CD4-positive, alpha-beta T cell treated with Interleukin-2 at 100 ng/mL for 4 hours (primary cell): ENCODE measurements at regions not wholly inside any gene's neighbourhood (a gene's known extent, or its start where the extent isn't known, plus 50 kb on each side); places are given as distances from the start of the nearest gene placed in this dataset.
"Not testable (repeated sequence)": the region's sequence is repeated elsewhere in the genome, so short reads cannot be mapped to it uniquely, and the experiment has no call there.

ENCODE experiments used
- DNase-seq: peaks from one replicate; pipeline ENCODE4 v3.0.0-alpha.2; 2020; ENCODE audit warnings: low spot score

DNA sequence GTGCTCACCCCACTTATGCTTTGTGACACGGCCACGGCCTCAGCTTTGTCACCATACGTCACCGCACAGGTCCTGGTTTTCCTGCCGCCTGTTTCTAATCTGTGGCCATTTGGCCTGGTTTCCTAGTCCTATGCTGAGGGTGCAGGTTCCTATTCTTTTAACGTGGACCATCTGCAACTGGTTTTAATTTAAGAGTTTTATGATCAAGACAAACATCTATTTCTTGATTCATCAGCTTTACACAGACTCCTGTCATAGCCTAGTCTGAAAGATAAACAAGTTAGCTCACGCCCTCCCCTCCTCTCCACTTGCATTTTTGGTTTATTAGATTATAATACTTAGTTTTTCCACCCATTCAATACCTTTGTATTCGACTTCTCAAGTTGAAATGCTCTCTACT is 97.5 kb upstream of the RPS6KA2 start:
- no peak for DNase-seq

DNA sequence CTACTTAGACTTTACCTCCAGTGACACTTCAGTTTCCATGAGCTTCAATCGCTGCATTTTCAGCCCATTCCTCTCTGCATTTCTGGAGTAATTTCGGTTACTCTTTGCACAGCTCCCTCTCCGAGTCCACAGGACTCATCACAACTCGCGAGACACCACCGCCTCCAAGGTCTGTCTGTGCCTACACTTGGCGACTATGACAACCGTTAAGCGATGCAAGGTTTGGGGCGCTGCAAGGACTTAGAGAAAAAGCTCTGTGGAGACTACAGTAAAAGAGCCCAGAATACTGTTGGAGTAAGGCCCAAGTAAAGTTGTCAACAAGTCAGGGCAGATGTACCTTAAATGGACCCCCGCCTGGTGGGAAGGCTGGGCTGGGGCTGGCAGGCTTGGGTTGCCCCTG is 95.7 kb upstream of the RPS6KA2 start:
- DNase-seq: no peak

GRCh38 chr6:166721576-166721975 is 94.5 kb upstream of the RPS6KA2 start:
- DNase-seq: no peak

DNA sequence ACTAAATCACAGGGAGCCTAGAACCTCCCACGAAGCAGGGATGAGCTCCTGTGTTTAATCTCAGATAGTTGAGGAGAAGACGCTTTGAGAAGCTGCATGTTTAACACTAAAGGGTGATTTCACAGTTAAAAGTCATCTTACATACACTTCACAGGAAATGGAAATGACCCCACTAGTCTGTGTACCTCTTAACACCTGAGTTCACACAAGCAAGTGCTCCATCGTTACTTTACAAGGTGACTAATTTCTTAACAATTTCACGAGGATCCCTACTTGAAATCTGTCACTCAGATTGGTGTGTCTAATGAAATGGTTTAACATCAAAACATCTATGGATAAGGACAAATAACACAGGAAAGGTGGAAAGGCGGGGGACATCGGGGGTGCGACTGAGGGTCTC is 93.8 kb upstream of the RPS6KA2 start:
- DNase-seq: no peak

DNA sequence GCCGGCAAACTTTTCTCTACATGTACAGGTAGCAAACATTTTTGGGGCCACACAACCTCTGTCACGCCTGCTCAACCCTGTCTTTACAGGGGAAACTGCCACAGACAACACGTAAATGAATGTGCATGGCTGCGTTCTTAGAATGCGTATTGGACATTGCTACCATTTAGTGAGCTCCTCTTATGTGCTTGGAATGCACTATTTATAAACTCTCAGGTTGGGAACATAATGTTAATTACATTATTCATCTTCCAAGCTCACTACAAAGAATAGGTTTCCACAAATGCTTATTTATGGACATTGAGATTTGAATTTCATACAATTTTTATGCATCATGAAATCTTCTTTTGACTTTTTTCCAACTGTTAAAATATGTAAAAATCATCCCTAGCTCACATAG is 92.0 kb upstream of the RPS6KA2 start:
- no peak for DNase-seq

DNA sequence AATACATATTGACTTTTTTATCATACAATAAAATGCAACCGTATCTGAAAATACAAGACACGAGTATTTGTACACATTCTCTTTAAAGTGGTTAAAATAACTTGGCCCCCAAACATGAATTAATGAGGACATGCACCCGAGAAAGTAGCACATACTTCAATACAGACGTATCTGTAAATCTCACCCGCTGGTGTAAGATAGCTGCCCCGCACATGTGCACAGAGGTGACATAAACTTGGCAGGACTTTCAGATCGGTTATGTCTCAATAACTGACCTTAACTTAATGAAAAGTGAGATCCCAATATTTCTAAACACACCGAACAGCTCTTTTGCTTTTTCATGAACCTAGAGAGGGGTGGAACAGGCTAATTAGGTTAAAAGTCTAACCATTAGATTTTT is 91.5 kb upstream of the RPS6KA2 start:
- DNase-seq: no peak

GRCh38 chr6:166716910-166717617 is 90.0 kb upstream of the RPS6KA2 start:
- DNase-seq: no peak

- no peak for DNase-seq
These were observed 88.9 kb upstream of the RPS6KA2 start for GRCh38 chr6:166715992-166716391.

DNA sequence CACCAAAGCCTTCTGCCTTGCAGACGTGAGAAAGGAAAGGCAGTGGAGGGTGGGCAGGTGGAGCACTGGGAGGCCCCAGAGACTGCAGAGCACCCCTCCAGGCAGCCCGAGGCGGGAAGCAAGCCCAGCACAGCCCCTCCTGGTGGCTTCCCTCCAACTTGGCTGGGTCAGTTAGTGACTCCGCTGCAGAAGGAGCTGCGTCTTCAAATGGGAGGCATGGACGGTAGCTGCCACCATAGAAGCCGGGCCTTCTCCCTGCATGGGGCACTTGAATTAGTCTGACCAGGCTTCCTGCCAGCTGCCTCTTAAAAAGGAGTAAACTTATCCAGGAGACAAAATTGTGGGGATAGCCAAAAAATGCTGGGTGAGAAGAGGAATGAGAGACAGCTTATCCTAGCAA is 88.0 kb upstream of the RPS6KA2 start:
- DNase-seq: no peak

DNA sequence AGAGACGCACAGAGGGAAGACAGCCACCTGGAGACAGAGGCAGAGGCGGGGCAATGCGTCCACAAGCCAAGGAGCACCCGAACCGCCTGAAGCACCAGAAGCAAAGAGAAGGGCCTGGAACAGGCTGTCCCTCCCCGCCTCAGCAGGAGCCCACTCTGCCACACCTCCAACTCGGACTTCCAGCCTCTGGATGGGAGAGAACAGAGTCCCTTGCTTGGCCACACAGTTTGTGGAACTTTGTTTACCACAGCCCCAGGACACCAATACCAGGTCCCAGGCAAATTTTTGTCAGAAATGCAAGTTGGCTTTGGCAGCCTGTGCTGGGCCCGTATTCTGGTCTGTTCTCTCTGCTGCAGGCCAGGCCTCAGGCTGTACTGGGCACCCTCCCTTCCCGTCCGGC is 87.5 kb upstream of the RPS6KA2 start:
- no peak for DNase-seq

GRCh38 chr6:166714187-166714510 is 87.1 kb upstream of the RPS6KA2 start:
- no peak for DNase-seq

GRCh38 chr6:166713434-166714186 is 86.6 kb upstream of the RPS6KA2 start:
- no peak for DNase-seq

DNA sequence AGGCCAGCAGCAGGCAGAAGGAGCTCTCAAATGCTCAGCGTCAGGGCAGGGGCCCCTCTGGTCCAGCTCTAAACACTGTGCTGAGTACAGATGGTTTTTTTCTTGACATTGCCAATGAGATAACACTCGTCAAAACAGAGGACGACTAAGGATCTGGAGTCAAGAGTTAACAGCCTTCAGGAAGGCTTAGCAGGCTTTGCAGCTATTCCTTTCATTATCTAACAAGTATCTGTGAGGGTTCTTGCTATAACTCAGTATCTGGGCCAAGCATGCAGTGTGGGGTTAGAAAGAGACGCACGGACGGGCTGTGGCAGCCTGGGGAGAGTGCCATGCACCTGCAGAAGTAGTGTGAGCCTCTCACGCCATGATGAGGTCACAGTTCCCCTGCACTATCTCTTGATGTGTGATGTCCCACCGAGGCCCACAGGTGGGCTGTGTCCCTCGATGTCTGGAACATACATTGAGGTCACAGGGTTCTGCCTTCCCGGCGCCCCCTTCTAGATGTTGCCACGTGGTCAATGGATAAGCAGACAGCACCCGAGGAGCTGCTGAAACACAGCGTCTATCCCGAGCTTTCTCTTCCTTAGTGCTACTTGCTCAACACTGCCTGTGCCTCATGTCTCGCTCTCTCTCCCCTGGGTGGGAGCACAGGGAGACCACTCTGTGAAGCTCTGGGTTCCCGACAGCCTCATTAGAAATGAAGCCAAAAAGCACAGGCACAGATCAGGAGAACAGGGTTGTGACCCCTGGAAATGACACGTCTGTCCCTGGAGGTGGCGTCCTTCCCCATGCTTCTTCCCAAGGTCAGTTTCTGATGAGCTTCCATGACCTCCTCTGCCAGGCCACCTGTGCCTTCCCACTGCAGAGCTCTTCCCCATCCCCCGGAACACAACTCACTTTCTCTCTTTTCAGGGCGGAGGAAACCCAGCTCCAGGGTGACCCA is 85.5 kb upstream of the RPS6KA2 start:
- no peak for DNase-seq

DNA sequence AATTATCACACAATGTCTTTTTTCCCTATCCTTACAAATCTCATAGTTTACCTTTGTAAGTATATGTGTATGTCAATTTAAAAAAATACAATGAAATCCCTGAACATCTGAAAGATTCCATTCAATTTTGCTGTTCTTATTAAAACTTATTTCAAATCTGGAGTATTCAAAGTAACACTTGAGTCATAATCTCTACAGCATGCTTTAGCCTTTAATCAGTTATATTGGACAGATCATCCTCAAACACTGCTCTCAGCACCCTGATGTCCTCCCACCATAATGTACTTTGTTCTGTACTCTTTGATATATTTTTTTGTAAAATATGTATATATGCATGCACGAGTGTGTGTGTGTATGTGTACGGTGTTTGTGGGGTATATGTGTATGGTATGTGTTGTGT is 83.0 kb upstream of the RPS6KA2 start:
- no peak for DNase-seq

- no peak for DNase-seq
These were observed 81.4 kb upstream of the RPS6KA2 start for GRCh38 chr6:166708460-166708859.

- no peak for DNase-seq
These were observed 80.0 kb upstream of the RPS6KA2 start for GRCh38 chr6:166707045-166707444.

DNA sequence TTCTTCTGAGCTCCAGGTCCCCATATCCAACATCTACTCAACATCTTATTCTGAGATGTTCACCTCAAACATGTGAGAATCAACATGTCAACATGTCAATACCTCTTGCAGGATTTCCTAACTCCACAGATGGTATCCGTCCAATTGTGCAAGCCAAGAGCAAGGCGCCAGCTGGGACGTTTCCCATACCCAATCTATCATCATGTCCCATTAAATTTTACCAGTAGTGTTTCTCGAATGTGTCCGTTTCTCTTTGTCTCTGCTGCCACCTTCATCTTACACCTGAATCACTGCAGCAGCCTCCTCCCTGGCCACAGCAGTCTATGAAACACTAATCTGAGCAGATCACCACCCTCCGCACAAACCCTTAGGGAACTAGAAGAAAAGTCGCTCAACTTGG is 78.0 kb upstream of the RPS6KA2 start:
- DNase-seq: no peak

GRCh38 chr6:166704171-166704570 is 77.1 kb upstream of the RPS6KA2 start:
- DNase-seq: no peak

GRCh38 chr6:166703149-166703710 is 76.2 kb upstream of the RPS6KA2 start:
- no peak for DNase-seq

GRCh38 chr6:166701424-166701823 is 74.4 kb upstream of the RPS6KA2 start:
- DNase-seq: not testable (repeated sequence)

DNA sequence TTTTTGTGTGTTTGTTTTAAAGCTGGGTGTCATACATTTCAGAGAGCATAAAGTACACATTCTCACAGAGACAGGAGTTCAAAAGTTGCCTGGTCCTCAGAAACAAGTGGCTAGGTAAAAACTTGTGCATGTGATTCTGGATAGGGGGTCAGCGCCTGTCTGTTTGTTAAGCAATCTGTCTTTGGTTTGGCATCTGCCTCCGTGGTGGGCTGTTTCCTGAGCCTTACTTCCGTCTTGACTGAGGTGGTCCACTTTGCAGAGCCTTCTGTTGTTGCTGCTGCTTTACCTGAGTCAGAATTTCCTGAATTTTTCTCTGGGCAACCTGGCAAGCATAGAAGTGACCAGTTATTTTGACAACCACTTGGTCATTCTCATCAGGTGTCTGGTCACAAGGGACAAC is 73.8 kb upstream of the RPS6KA2 start:
- DNase-seq: not testable (repeated sequence)

- DNase-seq: no peak
These were observed 70.1 kb upstream of the RPS6KA2 start for GRCh38 chr6:166697113-166697512.

GRCh38 chr6:166693880-166694279 is 66.8 kb upstream of the RPS6KA2 start:
- DNase-seq: no peak
